ENCODE measurements at regions not wholly inside any gene's neighbourhood (a gene's known extent, or its start where the extent isn't known, plus 50 kb on each side); places are given as distances from the start of the nearest gene placed in this dataset.
A peak's percentile ranks its signal among the peaks of the same experiment; 100 is the strongest.

DNA sequence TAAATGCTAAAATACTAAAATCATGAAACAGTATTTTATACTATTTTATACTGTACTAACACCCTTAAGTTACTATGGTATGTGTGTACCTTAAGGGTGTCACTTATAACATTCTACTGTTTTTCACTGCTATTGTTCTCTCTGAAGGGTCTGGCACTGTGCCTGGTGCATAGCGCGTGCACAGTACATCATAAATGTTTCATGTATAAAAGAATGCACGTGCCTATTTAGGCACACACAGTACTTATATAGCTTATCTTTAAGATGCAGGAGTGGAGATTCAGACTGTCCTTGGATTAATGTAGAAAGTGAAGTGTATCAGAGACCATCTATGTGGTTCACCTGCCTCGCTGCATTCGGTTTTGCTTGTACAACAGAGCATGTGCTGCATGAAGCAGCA is 64.0 kb upstream of the SGK1 start:
- Histone ChIP-seq H3K9me3 (no peaks in the 10 kb centered on the region), H3K27me3 (replicated peaks; ENCODE audit: control insufficient read depth, insufficient read depth, low read length) (no peaks in the 10 kb centered on the region), H3K4me1 (peaks cover 17% of the 10 kb centered on the region), H3K4me3 (ENCODE audit: low read depth, low read length) (no peak overlapping the region), H3K36me3 (ENCODE audit: control insufficient read depth, insufficient read depth, low read length) (no peaks in the 10 kb centered on the region)
- no TSS peak for BruUV-seq (replicated peaks)
- no peak overlapping the region for H3K4me3 Mint-ChIP-seq (ENCODE audit: unreplicated experiment)
- H3K36me3 Mint-ChIP-seq (ENCODE audit: insufficient read depth, unreplicated experiment): no peaks in the 10 kb centered on the region
- H3K4me1 Mint-ChIP-seq (ENCODE audit: low read depth, unreplicated experiment): peaks cover 21% of the 10 kb centered on the region
- ChIA-PET CTCF (no interaction called here), POLR2A (no interaction called here)
- H3K27ac Mint-ChIP-seq (ENCODE audit: unreplicated experiment): no peak overlapping the region
- intact Hi-C loops (cut with micrococcal nuclease; ENCODE audit: unreplicated experiment): no loop called here
- no peak for DNase-seq
- TF ChIP-seq, protein P1, sequence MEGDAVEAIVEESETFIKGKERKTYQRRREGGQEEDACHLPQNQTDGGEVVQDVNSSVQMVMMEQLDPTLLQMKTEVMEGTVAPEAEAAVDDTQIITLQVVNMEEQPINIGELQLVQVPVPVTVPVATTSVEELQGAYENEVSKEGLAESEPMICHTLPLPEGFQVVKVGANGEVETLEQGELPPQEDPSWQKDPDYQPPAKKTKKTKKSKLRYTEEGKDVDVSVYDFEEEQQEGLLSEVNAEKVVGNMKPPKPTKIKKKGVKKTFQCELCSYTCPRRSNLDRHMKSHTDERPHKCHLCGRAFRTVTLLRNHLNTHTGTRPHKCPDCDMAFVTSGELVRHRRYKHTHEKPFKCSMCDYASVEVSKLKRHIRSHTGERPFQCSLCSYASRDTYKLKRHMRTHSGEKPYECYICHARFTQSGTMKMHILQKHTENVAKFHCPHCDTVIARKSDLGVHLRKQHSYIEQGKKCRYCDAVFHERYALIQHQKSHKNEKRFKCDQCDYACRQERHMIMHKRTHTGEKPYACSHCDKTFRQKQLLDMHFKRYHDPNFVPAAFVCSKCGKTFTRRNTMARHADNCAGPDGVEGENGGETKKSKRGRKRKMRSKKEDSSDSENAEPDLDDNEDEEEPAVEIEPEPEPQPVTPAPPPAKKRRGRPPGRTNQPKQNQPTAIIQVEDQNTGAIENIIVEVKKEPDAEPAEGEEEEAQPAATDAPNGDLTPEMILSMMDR (IDR thresholded peaks at IDR 0.05; ENCODE audit: insufficient read depth in 1 of 2, low read depth in 1 of 2, low read length in 1 of 2, severe bottlenecking in 1 of 2, unreplicated experiment in 1 of 2): no peak
- no peaks in the 10 kb centered on the region for H3K27me3 Mint-ChIP-seq (ENCODE audit: insufficient read depth, unreplicated experiment)
- no peaks in the 10 kb centered on the region for H3K9me3 Mint-ChIP-seq (ENCODE audit: unreplicated experiment)

DNA sequence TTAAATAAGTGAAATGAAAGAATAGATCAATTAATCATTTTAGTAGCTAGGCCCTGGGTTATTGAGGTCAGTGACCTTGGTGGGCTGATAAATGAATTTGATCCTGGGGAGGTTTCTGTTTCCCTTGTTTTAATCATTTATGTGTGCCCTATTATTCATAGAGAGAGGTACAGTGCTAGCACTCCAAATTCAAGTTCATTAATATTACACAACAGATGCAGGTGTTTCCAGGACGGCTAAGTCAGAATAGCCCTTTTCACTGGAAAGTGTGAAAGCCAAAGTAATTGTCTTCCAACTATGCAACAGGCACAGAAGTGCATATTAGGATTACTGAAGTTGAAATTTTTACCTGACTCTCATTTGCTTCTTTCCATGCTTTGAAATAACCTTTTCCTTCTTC is 61.7 kb upstream of the SGK1 start:
- Histone ChIP-seq H3K27me3 (replicated peaks; ENCODE audit: control insufficient read depth, insufficient read depth, low read length) (no peaks in the 10 kb centered on the region), H3K4me1 (peaks cover 17% of the 10 kb centered on the region), H3K4me3 (ENCODE audit: low read depth, low read length) (no peak overlapping the region), H3K36me3 (ENCODE audit: control insufficient read depth, insufficient read depth, low read length) (no peaks in the 10 kb centered on the region), H3K9me3 (no peaks in the 10 kb centered on the region)
- ChIA-PET POLR2A (no interaction called here), CTCF (no interaction called here)
- no peaks in the 10 kb centered on the region for H3K27me3 Mint-ChIP-seq (ENCODE audit: insufficient read depth, unreplicated experiment)
- H3K27ac Mint-ChIP-seq (ENCODE audit: unreplicated experiment): peak overlapping the region; percentile 40
- TF ChIP-seq, protein P1 (IDR thresholded peaks at IDR 0.05; ENCODE audit: insufficient read depth in 1 of 2, low read depth in 1 of 2, low read length in 1 of 2, severe bottlenecking in 1 of 2, unreplicated experiment in 1 of 2): no peak
- peak overlapping the region; percentile 58 for H3K4me3 Mint-ChIP-seq (ENCODE audit: unreplicated experiment)
- H3K36me3 Mint-ChIP-seq (ENCODE audit: insufficient read depth, unreplicated experiment): no peaks in the 10 kb centered on the region
- DNase-seq: no peak
- BruUV-seq (replicated peaks): no TSS peak
- no peaks in the 10 kb centered on the region for H3K9me3 Mint-ChIP-seq (ENCODE audit: unreplicated experiment)
- peaks cover 21% of the 10 kb centered on the region for H3K4me1 Mint-ChIP-seq (ENCODE audit: low read depth, unreplicated experiment)
- intact Hi-C loops (cut with micrococcal nuclease; ENCODE audit: unreplicated experiment): loop anchor here (1.0 to 2.0 kb wide), 2 partner anchors 181 to 201 kb away; no protein-coding TSS in a partner anchor

DNA sequence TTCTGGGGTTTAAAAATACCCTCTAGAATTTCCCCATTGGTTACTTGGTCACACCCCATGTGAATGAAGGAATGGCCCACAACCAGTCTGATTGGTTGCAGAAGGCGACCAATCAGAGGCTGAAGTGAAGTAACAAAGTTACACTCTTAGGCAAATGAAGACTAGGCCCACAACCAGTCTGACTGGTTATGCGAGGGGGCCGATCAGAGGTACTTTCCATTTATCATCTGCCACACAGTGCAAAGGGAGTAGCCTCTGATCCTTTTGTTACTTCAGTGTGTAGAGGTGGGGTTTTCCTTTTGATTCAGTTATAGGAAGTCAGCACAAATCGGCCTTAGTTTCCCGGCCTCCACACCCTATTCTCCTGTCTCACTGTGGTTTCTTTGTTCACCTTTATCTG is 61.2 kb upstream of the SGK1 start:
- Histone ChIP-seq H3K4me3 (ENCODE audit: low read depth, low read length) (no peak overlapping the region), H3K27me3 (replicated peaks; ENCODE audit: control insufficient read depth, insufficient read depth, low read length) (no peaks in the 10 kb centered on the region), H3K9me3 (no peaks in the 10 kb centered on the region), H3K36me3 (ENCODE audit: control insufficient read depth, insufficient read depth, low read length) (no peaks in the 10 kb centered on the region), H3K4me1 (peaks cover 17% of the 10 kb centered on the region)
- intact Hi-C loops (cut with micrococcal nuclease; ENCODE audit: unreplicated experiment): loop anchor here (1.0 to 2.0 kb wide), 2 partner anchors 180 to 201 kb away; no protein-coding TSS in a partner anchor
- Mint-ChIP-seq H3K36me3 (ENCODE audit: insufficient read depth, unreplicated experiment) (no peaks in the 10 kb centered on the region), H3K4me1 (ENCODE audit: low read depth, unreplicated experiment) (peaks cover 21% of the 10 kb centered on the region), H3K9me3 (ENCODE audit: unreplicated experiment) (no peaks in the 10 kb centered on the region), H3K4me3 (ENCODE audit: unreplicated experiment) (peak overlapping the region; percentile 58), H3K27me3 (ENCODE audit: insufficient read depth, unreplicated experiment) (no peaks in the 10 kb centered on the region), H3K27ac (ENCODE audit: unreplicated experiment) (peak overlapping the region; percentile 40)
- no TSS peak for BruUV-seq (replicated peaks)
- POLR2A ChIA-PET: no interaction called here
- CTCF ChIA-PET: no interaction called here
- DNase-seq: peak; percentile 89 to 90
- TF ChIP-seq, protein P1 (IDR thresholded peaks at IDR 0.05; ENCODE audit: insufficient read depth in 1 of 2, low read depth in 1 of 2, low read length in 1 of 2, severe bottlenecking in 1 of 2, unreplicated experiment in 1 of 2): no peak

Measured in Caco-2 (cell line).